H1 (cell line): ENCODE measurements at regions not wholly inside any gene's neighbourhood (a gene's known extent, or its start where the extent isn't known, plus 50 kb on each side); places are given as distances from the start of the nearest gene placed in this dataset.

ENCODE experiments used
- CHD2 ChIP-seq: IDR thresholded peaks from 2 replicates; pipeline ENCODE4 v1.6.1; 2012; ENCODE audit warnings: low read length, improper control_type of control experiment
- CTCF ChIP-seq, 3 experiments: IDR thresholded peaks; 1 replicate in 2 of 3; 2 replicates in 1 of 3; pipeline versions ENCODE4 v1.5.1 to v1.6.1; 2011; ENCODE audit warnings: low read length in 3 of 3, mild to moderate bottlenecking in 3 of 3, inconsistent platforms in 2 of 3, low read depth in 1 of 3, moderate library complexity in 1 of 3; ENCODE audit not compliant: insufficient read depth in 1 of 3; ENCODE audit errors: control extremely low read depth in 1 of 3
- GTF2F1 ChIP-seq: IDR thresholded peaks from 2 replicates; pipeline ENCODE4 v1.6.1; 2012; ENCODE audit warnings: low read depth, low read length, improper control_type of control experiment, borderline replicate concordance
- POLR2AphosphoS5 ChIP-seq: IDR thresholded peaks from 2 replicates; pipeline ENCODE4 v1.6.1; 2011; ENCODE audit warnings: low read depth, low read length
- RAD21 ChIP-seq, 2 experiments: IDR thresholded peaks in 1 of 2; conservative IDR thresholded peaks in 1 of 2; 2 replicates each; pipeline ENCODE4 v1.6.1; 2011; ENCODE audit warnings: low read depth in 2 of 2, low read length in 2 of 2, improper control_type of control experiment in 1 of 2, inconsistent platforms in 1 of 2, mild to moderate bottlenecking in 1 of 2, moderate library complexity in 1 of 2
- RFX5 ChIP-seq: IDR thresholded peaks from 2 replicates; pipeline ENCODE4 v1.6.1; 2011; ENCODE audit warnings: low read depth, low read length, improper control_type of control experiment, borderline replicate concordance
- ZNF274 ChIP-seq: IDR thresholded peaks from 2 replicates; pipeline ENCODE4 v1.7.0; 2012; ENCODE audit warnings: low read length, borderline replicate concordance; ENCODE audit errors: extremely low read depth
- TF ChIP-seq, protein P1 (sequence below): IDR thresholded peaks from 2 replicates; pipeline ENCODE4 v1.6.1; 2011; ENCODE audit warnings: low read length, improper control_type of control experiment

- TF ChIP-seq POLR2AphosphoS5, result no peak
- no peak for TF ChIP-seq RAD21 (IDR thresholded peaks at IDR 0.05 in 1 of 2, conservative IDR thresholded peaks at IDR 0.05 in 1 of 2; ENCODE audit: low read depth in 2 of 2, low read length in 2 of 2)
- TF ChIP-seq GTF2F1, result no peak
- no peak for TF ChIP-seq ZNF274
- TF ChIP-seq RFX5, result no peak
- no peak for TF ChIP-seq CHD2
- TF ChIP-seq CTCF (IDR thresholded peaks at IDR 0.05; ENCODE audit: control extremely low read depth in 1 of 3, insufficient read depth in 1 of 3, low read depth in 1 of 3, low read length in 3 of 3), result no peak
- TF ChIP-seq, protein P1, sequence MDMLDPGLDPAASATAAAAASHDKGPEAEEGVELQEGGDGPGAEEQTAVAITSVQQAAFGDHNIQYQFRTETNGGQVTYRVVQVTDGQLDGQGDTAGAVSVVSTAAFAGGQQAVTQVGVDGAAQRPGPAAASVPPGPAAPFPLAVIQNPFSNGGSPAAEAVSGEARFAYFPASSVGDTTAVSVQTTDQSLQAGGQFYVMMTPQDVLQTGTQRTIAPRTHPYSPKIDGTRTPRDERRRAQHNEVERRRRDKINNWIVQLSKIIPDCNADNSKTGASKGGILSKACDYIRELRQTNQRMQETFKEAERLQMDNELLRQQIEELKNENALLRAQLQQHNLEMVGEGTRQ, result no peak
These were observed 429.9 kb downstream of the CD83 start for GRCh38 chr6:14547284-14547998.
